ENCODE measurements at regions not wholly inside any gene's neighbourhood (a gene's known extent, or its start where the extent isn't known, plus 50 kb on each side); places are given as distances from the start of the nearest gene placed in this dataset.

DNA sequence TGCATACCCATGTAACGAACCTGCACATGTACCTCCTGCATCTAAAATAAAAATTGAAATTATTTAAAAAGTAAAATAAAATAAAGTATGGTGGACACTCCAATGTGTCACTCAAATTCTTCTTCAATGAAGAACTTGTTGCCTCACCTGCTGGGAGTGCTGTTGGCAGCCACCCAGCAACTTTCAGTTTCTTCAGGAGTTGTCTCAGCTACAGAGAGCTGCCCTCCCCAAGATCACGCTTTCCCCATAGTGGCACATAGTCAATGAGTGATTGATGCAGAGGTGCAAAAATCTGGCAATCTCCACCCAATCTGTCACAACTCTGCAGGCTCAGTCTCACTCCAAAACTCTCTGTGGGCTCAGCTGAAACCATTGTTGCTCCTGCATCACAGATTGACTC lies 92.3 kb upstream of the C11orf87 start:
- H3K27ac ChIP-seq: no peak overlapping the region
- DNase-seq (no peak), ATAC-seq (no peak)
- intact Hi-C loops (cut with DNase I): no loop called here
- TF ChIP-seq, protein P1, sequence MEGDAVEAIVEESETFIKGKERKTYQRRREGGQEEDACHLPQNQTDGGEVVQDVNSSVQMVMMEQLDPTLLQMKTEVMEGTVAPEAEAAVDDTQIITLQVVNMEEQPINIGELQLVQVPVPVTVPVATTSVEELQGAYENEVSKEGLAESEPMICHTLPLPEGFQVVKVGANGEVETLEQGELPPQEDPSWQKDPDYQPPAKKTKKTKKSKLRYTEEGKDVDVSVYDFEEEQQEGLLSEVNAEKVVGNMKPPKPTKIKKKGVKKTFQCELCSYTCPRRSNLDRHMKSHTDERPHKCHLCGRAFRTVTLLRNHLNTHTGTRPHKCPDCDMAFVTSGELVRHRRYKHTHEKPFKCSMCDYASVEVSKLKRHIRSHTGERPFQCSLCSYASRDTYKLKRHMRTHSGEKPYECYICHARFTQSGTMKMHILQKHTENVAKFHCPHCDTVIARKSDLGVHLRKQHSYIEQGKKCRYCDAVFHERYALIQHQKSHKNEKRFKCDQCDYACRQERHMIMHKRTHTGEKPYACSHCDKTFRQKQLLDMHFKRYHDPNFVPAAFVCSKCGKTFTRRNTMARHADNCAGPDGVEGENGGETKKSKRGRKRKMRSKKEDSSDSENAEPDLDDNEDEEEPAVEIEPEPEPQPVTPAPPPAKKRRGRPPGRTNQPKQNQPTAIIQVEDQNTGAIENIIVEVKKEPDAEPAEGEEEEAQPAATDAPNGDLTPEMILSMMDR (IDR thresholded peaks at IDR 0.05): no peak
- no peak for TF ChIP-seq POLR2A (IDR thresholded peaks at IDR 0.05)
- 58% methylated on average over 2 of the region's 2 CpGs for WGBS (ENCODE audit: insufficient coverage, low coverage, low lambda C conversion rate, missing lambda C conversion rate)
- H3K4me3 ChIP-seq: no peak overlapping the region
- no peaks in the 10 kb centered on the region for H3K27me3 ChIP-seq
- no peaks in the 10 kb centered on the region for H3K4me1 ChIP-seq
- H3K36me3 ChIP-seq: no peaks in the 10 kb centered on the region
- H3K9me3 ChIP-seq: no peaks in the 10 kb centered on the region

DNA sequence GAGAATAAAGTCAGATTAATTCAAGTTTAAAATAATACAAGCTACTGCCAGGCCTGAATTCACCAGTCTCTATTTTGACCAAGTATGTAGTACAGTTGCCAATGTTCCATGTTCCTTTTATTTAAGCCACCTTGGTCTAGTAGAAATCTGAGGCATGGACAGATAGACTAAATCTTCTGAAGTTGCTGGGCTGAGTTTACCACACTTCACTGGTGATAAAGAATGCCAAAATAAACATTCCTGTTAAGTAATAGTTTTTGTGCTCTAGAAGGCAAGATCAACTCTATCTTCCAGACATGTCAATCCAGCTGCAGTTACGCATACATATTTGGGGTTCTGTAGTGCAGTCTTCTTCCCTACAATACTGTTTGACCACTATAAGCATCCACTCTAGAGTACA lies 83.9 kb upstream of the C11orf87 start:
- Histone ChIP-seq H3K9me3 (no peaks in the 10 kb centered on the region), H3K27ac (no peak overlapping the region), H3K36me3 (no peaks in the 10 kb centered on the region), H3K4me1 (no peaks in the 10 kb centered on the region), H3K27me3 (no peaks in the 10 kb centered on the region), H3K4me3 (no peak overlapping the region)
- intact Hi-C loops (cut with DNase I): no loop called here
- no peak for DNase-seq
- no peak for TF ChIP-seq POLR2A (IDR thresholded peaks at IDR 0.05)
- TF ChIP-seq, protein P1 (IDR thresholded peaks at IDR 0.05): no peak
- WGBS (ENCODE audit: insufficient coverage, low coverage, low lambda C conversion rate, missing lambda C conversion rate): 50% methylated on average over 1 of the region's 1 CpG
- no peak for ATAC-seq

DNA sequence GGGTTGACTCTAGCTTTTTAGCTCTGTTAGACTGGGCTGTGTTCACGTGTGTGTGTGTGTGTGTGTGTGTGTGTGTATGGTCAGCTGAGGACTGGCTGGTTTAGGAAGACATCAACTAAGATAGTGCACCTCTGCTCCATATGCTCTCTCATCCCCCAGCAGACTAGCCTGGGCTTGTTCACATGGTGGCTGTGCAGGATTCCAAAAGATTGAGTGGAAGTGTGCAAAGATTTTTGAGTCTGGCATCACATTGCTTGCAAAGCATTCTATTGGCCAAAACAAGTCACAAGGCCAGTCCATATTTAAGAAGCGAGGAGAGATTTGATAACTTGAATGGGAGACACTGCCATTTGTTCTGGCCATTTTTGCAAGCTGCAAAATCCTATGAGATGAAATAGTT lies 79.7 kb upstream of the C11orf87 start:
- no peaks in the 10 kb centered on the region for H3K27me3 ChIP-seq
- TF ChIP-seq, protein P1 (IDR thresholded peaks at IDR 0.05): no peak
- no peak for TF ChIP-seq POLR2A (IDR thresholded peaks at IDR 0.05)
- H3K4me1 ChIP-seq: no peaks in the 10 kb centered on the region
- WGBS (ENCODE audit: insufficient coverage, low coverage, low lambda C conversion rate, missing lambda C conversion rate): 35% methylated on average over 2 of the region's 2 CpGs
- ATAC-seq (no peak), DNase-seq (no peak)
- intact Hi-C loops (cut with DNase I): no loop called here
- H3K4me3 ChIP-seq: no peak overlapping the region
- no peak overlapping the region for H3K27ac ChIP-seq
- H3K36me3 ChIP-seq: no peaks in the 10 kb centered on the region
- no peaks in the 10 kb centered on the region for H3K9me3 ChIP-seq

DNA sequence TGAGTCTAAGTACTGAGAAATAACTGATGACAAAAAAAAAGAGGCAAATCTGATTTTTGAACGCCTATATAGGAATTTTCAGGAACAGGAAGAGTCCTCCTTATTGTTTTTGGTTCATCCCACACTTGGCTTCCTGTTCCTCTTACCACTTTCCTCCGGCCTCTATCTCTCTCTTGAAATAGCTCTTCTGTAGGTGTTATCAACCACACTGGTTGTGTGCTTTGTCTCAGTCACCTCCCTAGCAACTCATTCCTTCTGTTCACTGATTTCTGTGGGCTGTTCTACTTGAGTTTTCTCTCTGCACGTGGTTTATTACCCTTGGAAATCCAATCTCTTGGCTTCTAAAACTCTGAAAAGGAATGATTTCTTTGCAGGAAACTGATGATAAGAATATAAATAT lies 78.7 kb upstream of the C11orf87 start:
- no peak for ATAC-seq
- Histone ChIP-seq H3K4me3 (no peak overlapping the region), H3K36me3 (no peaks in the 10 kb centered on the region), H3K27me3 (no peaks in the 10 kb centered on the region), H3K27ac (no peak overlapping the region), H3K4me1 (no peaks in the 10 kb centered on the region), H3K9me3 (no peaks in the 10 kb centered on the region)
- intact Hi-C loops (cut with DNase I): no loop called here
- DNase-seq: no peak
- TF ChIP-seq, protein P1 (IDR thresholded peaks at IDR 0.05): no peak
- 14% methylated on average over 3 of the region's 3 CpGs for WGBS (ENCODE audit: insufficient coverage, low coverage, low lambda C conversion rate, missing lambda C conversion rate)

DNA sequence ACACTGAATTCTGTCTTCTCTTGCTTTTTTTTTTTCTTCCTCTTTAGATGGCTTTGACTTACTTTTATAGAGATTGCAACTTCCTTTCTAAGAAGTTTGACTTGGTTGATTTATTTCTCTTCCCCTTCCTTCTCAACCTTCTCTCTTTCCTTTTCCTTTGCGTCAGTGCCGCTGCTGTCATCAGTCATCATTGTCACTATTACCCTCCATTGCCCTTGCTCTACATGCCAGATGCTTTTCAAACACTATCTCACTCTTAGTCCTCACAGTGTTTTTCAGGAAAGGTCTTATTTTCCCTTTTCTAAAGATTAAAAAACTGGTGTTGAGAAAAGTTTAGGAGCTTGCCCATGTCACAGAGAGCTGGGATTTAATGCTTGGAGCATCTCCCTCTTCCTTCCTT lies 74.7 kb upstream of the C11orf87 start:
- H3K27me3 ChIP-seq: no peaks in the 10 kb centered on the region
- H3K4me1 ChIP-seq: no peaks in the 10 kb centered on the region
- no peaks in the 10 kb centered on the region for H3K9me3 ChIP-seq
- H3K36me3 ChIP-seq: no peaks in the 10 kb centered on the region
- intact Hi-C loops (cut with DNase I): no loop called here
- DNase-seq: no peak
- no peak overlapping the region for H3K4me3 ChIP-seq
- no peak overlapping the region for H3K27ac ChIP-seq
- WGBS (ENCODE audit: insufficient coverage, low coverage, low lambda C conversion rate, missing lambda C conversion rate): 37% methylated on average over 2 of the region's 2 CpGs
- TF ChIP-seq, protein P1 (IDR thresholded peaks at IDR 0.05): no peak
- no peak for TF ChIP-seq POLR2A (IDR thresholded peaks at IDR 0.05)
- ATAC-seq: no peak

All from right lobe of liver (tissue), 6 donors.